K562 (cell line): ENCODE measurements at regions not wholly inside any gene's neighbourhood (a gene's known extent, or its start where the extent isn't known, plus 50 kb on each side); places are given as distances from the start of the nearest gene placed in this dataset.

ENCODE experiments used
- BCLAF1 ChIP-seq, 2 experiments: fragments of 450-650 bp in 1 of 2; IDR thresholded peaks; 2 replicates each; pipeline ENCODE4 v1.6.1; 2011 to 2017; ENCODE audit warnings: low read depth in 2 of 2, antibody characterized with exemption in 1 of 2, borderline replicate concordance in 1 of 2, low read length in 1 of 2, mild to moderate bottlenecking in 1 of 2, mixed read lengths in 1 of 2; ENCODE audit not compliant: control insufficient read depth in 1 of 2
- CBFA2T3 ChIP-seq: fragments of 450-650 bp; IDR thresholded peaks from 2 replicates; pipeline ENCODE4 v1.6.1; 2017
- CBFB ChIP-seq: sonication (generic); formaldehyde crosslinking; IDR thresholded peaks from 2 replicates; pipeline ENCODE4 v1.4.0; 2020; ENCODE audit warnings: mild to moderate bottlenecking, missing genetic modification reagents
- DPF2 ChIP-seq: fragments of 450-650 bp; IDR thresholded peaks from 2 replicates; pipeline ENCODE4 v1.6.1; 2016
- FOXK2 ChIP-seq, 2 experiments: fragments of 450-650 bp; IDR thresholded peaks in 1 of 2; conservative IDR thresholded peaks in 1 of 2; 2 replicates each; pipeline ENCODE4 v1.6.1; 2016; ENCODE audit warnings: low read depth in 2 of 2, mild to moderate bottlenecking in 1 of 2
- HDAC1 ChIP-seq, 2 experiments: fragments of 450-650 bp; IDR thresholded peaks; 2 replicates each; pipeline ENCODE4 v1.6.1; 2016 to 2017; ENCODE audit warnings: inconsistent platforms in 1 of 2, mild to moderate bottlenecking in 1 of 2, moderate library complexity in 1 of 2
- HES1 ChIP-seq: fragments of 450-650 bp; IDR thresholded peaks from 2 replicates; pipeline ENCODE4 v1.6.1; 2016; ENCODE audit warnings: low read depth, mild to moderate bottlenecking, moderate library complexity
- HMGN3 ChIP-seq: IDR thresholded peaks from 2 replicates; pipeline ENCODE4 v1.6.1; 2011; ENCODE audit warnings: borderline replicate concordance, low read depth, mild to moderate bottlenecking, mixed read lengths, low read length; ENCODE audit not compliant: insufficient read length; ENCODE audit errors: extremely low read depth
- ILK ChIP-seq: fragments of 450-650 bp; IDR thresholded peaks from 2 replicates; pipeline ENCODE4 v1.6.1; 2016; ENCODE audit warnings: missing genetic modification characterization, low read depth, mild to moderate bottlenecking, missing compliant biosample characterization, moderate library complexity, borderline replicate concordance
- KDM2B ChIP-seq: fragments of 250-450 bp; sonication (Bioruptor Pico); IDR thresholded peaks from 2 replicates; pipeline ENCODE4 v1.8.0; 2021; ENCODE audit warnings: mild to moderate bottlenecking, moderate library complexity
- KLF6 ChIP-seq: fragments of 250-450 bp; sonication (Bioruptor Pico); IDR thresholded peaks from 2 replicates; pipeline ENCODE4 v1.4.0; 2020; ENCODE audit warnings: mild to moderate bottlenecking, moderate library complexity, borderline replicate concordance
- MEIS2 ChIP-seq: fragments of 450-650 bp; IDR thresholded peaks from 2 replicates; pipeline ENCODE4 v1.6.1; 2014; ENCODE audit warnings: mild to moderate bottlenecking; ENCODE audit not compliant: partially characterized antibody
- MYBL2 ChIP-seq, 2 experiments: fragments of 450-650 bp in 1 of 2; sonication (generic) in 1 of 2; formaldehyde crosslinking in 1 of 2; IDR thresholded peaks; 2 replicates each; pipeline versions ENCODE4 v1.6.1 to v1.8.1; 2017 to 2022; ENCODE audit warnings: borderline replicate concordance in 1 of 2, inconsistent platforms in 1 of 2, low read depth in 1 of 2, mild to moderate bottlenecking in 1 of 2, missing genetic modification reagents in 1 of 2, moderate library complexity in 1 of 2
- MYC ChIP-seq, 2 experiments: fragments of 250-450 bp in 1 of 2; sonication (Bioruptor Pico) in 1 of 2; IDR thresholded peaks; 2 replicates each; pipeline versions ENCODE4 v1.5.1 to v1.6.1; 2012 to 2021; ENCODE audit warnings: low read depth in 2 of 2, borderline replicate concordance in 1 of 2, improper control_type of control experiment in 1 of 2, low read length in 1 of 2, mild to moderate bottlenecking in 1 of 2, moderate library complexity in 1 of 2
- PATZ1 ChIP-seq: fragments of 250-450 bp; sonication (Bioruptor Pico); IDR thresholded peaks from 2 replicates; pipeline ENCODE4 v1.5.0; 2020; ENCODE audit warnings: mild to moderate bottlenecking, borderline replicate concordance
- PML ChIP-seq: IDR thresholded peaks from 2 replicates; pipeline ENCODE4 v1.6.1; 2012; ENCODE audit warnings: low read length, inconsistent platforms
- POLR2A ChIP-seq: fragments of 450-650 bp; conservative IDR thresholded peaks from 2 replicates; pipeline ENCODE4 v1.6.1; 2016
- POLR2AphosphoS2 ChIP-seq: IDR thresholded peaks from 2 replicates; pipeline ENCODE4 v1.6.1; 2012; ENCODE audit warnings: low read length, improper control_type of control experiment
- POLR3A ChIP-seq: IDR thresholded peaks from 2 replicates; pipeline ENCODE4 v1.6.1; 2011; ENCODE audit warnings: borderline replicate concordance, mild to moderate bottlenecking, moderate library complexity; ENCODE audit not compliant: insufficient read length, insufficient read depth; ENCODE audit errors: extremely low read depth
- PYGO2 ChIP-seq: fragments of 450-650 bp; IDR thresholded peaks from 2 replicates; pipeline ENCODE4 v1.6.1; 2016; ENCODE audit warnings: mild to moderate bottlenecking, missing genetic modification characterization, moderate library complexity, missing compliant biosample characterization
- TBP ChIP-seq: optimal IDR thresholded peaks from 2 replicates; pipeline ENCODE3; 2011; ENCODE audit warnings: low read depth, low read length, improper control_type of control experiment
- ZNF766 ChIP-seq: fragments of 200-800 bp; sonication (Bioruptor generic); conservative IDR thresholded peaks from 2 replicates; pipeline ENCODE4 v1.6.1; 2016; ENCODE audit warnings: missing genetic modification characterization, missing compliant biosample characterization

- TF ChIP-seq CBFA2T3 (peak; percentile 97), PML (peak; percentile 96), HDAC1 (IDR thresholded peaks at IDR 0.05) (peak in 1 of 2 experiments; percentile 81; a peak in 2 of 4 replicates), ZNF766 (peak; percentile 75; the same call in 1 of the 2 replicates), TBP (peak; percentile 25), MEIS2 (peak; percentile 56), MYBL2 (IDR thresholded peaks at IDR 0.05; ENCODE audit: low read depth) (0 out of 2 replicates have a peak, but pooled peaks have one; percentile 25), MYBL2 (CRISPR knock-in tag; IDR thresholded peaks at IDR 0.05; ENCODE audit: borderline replicate concordance) (no peak), HES1 (peak; percentile 83), KLF6 (CRISPR knock-in tag) (peak; percentile 68; the same call in 1 of the 2 replicates), POLR2AphosphoS2 (no peak), PYGO2 (tag) (0 out of 2 replicates have a peak, but pooled peaks have one; percentile 32), KDM2B (CRISPR knock-in tag) (no peak), POLR3A (no peak), DPF2 (peak; percentile 99), MYC (IDR thresholded peaks at IDR 0.05; ENCODE audit: low read depth, low read length) (peak; percentile 57), MYC (CRISPR knock-in tag; IDR thresholded peaks at IDR 0.05; ENCODE audit: borderline replicate concordance, low read depth) (no peak), BCLAF1 (IDR thresholded peaks at IDR 0.05; ENCODE audit: borderline replicate concordance in 1 of 2, control insufficient read depth in 1 of 2, low read depth in 2 of 2, low read length in 1 of 2) (no peak), HMGN3 (peak; percentile 87), POLR2A (no peak), ILK (0 out of 2 replicates have a peak, but pooled peaks have one; percentile 62), PATZ1 (peak; percentile 70; the same call in 1 of the 2 replicates), FOXK2 (conservative IDR thresholded peaks at IDR 0.05 in 1 of 2, IDR thresholded peaks at IDR 0.05 in 1 of 2; ENCODE audit: low read depth in 2 of 2) (0 out of 4 replicates have a peak, but pooled peaks of 1 of the 2 experiments have one; percentile 28), CBFB (peak; percentile 79)
Measured at GRCh38 chr10:64508029-64508661, 986.9 kb downstream of the REEP3 start (continued).
